Spleen (tissue), 11 donors: ENCODE measurements at regions not wholly inside any gene's neighbourhood (a gene's known extent, or its start where the extent isn't known, plus 50 kb on each side); places are given as distances from the start of the nearest gene placed in this dataset.

Experiments
- DNase-seq: peaks from one replicate; pipeline ENCODE4 v3.0.0-alpha.2; 2020
- H3K27ac ChIP-seq, 8 donors: fragments of 200-600 bp; sonication (generic) in 7 of 8; 1 replicate in 4 of 8; 2 replicates in 4 of 8; pipeline versions ENCODE4 v1.5.0 to v1.8.0; 2016 to 2021; ENCODE audit warnings: inconsistent platforms in 4 of 8, mild to moderate bottlenecking in 4 of 8, moderate library complexity in 1 of 8
- H3K27me3 ChIP-seq, 7 donors: fragments of 200-600 bp; sonication (generic) in 6 of 7; replicated peaks in 1 of 7; 1 replicate in 4 of 7; 2 replicates in 3 of 7; pipeline versions ENCODE4 v1.5.0 to v1.8.0; 2016 to 2021; ENCODE audit warnings: inconsistent platforms in 3 of 7, mild to moderate bottlenecking in 1 of 7
- H3K36me3 ChIP-seq, 6 donors: fragments of 200-600 bp; sonication (generic) in 5 of 6; 1 replicate in 4 of 6; 2 replicates in 2 of 6; pipeline versions ENCODE4 v1.5.0 to v1.8.0; 2016 to 2021; ENCODE audit warnings: inconsistent platforms in 2 of 6
- H3K4me1 ChIP-seq, 6 donors: fragments of 200-600 bp; sonication (generic) in 5 of 6; 1 replicate in 3 of 6; 2 replicates in 3 of 6; pipeline versions ENCODE4 v1.5.0 to v1.8.0; 2016 to 2021; ENCODE audit warnings: inconsistent platforms in 3 of 6
- H3K4me3 ChIP-seq, 8 donors: fragments of 200-600 bp; sonication (generic) in 7 of 8; 1 replicate in 4 of 8; 2 replicates in 4 of 8; pipeline versions ENCODE4 v1.5.0 to v1.8.0; 2016 to 2021; ENCODE audit warnings: inconsistent platforms in 4 of 8, mild to moderate bottlenecking in 4 of 8, moderate library complexity in 2 of 8
- H3K9me3 ChIP-seq, 8 donors: fragments of 200-600 bp; sonication (generic) in 7 of 8; 1 replicate in 4 of 8; 2 replicates in 4 of 8; pipeline versions ENCODE4 v1.5.0 to v1.8.0; 2016 to 2021; ENCODE audit warnings: inconsistent platforms in 4 of 8
- CTCF ChIP-seq, 11 experiments: fragments of 200-600 bp in 7 of 11; fragments of 450-650 bp in 4 of 11; sonication (generic) in 4 of 11; IDR thresholded peaks in 8 of 11; conservative IDR thresholded peaks in 3 of 11; 1 replicate in 7 of 11; 2 replicates in 4 of 11; pipeline versions ENCODE4 v1.4.0 to v1.8.0; 2016 to 2021; ENCODE audit warnings: antibody characterized with exemption in 11 of 11, inconsistent platforms in 4 of 11, mild to moderate bottlenecking in 1 of 11
- POLR2A ChIP-seq, 3 donors: fragments of 450-650 bp; IDR thresholded peaks; one replicate each; pipeline ENCODE4 v1.5.1; 2017; ENCODE audit warnings: antibody characterized with exemption in 3 of 3, mild to moderate bottlenecking in 1 of 3
- POLR2AphosphoS5 ChIP-seq, 3 donors: sonication (generic); formaldehyde crosslinking; IDR thresholded peaks; one replicate each; pipeline ENCODE4 v1.5.1; 2017; ENCODE audit warnings: antibody characterized with exemption in 3 of 3
- WGBS, 5 donors: extraction: QIAGEN DNeasy Blood & Tissue Kit in 3 of 5; methylation state at CpG; one replicate each; pipeline versions ENCODE4 v1.1.5 to v1.1.7; 2013 to 2018; 5-methylcytosine and 5-hydroxymethylcytosine counted together
- intact Hi-C: fragments of 100-400 bp; cut with DNase I; formaldehyde crosslinking; loops from one replicate; pipeline ENCODE4 v1.15.0; 2023; ENCODE audit warnings: low total_unique reads
- donor health status: healthy with polysubstance abuse.
- donor health status: DM: no; HTN: no; CAD: no; lungs with moderate emphysema.
- donor health status: DM: no; HTN: no; CAD: no.
- donor health status: Bipolar disorder and iron deficiency.
- donor health status: healthy.
- donor health status: DM: no; HTN: no; CAD: no.
- donor health status: DM: yes; HTN: yes; CAD: no.

DNA sequence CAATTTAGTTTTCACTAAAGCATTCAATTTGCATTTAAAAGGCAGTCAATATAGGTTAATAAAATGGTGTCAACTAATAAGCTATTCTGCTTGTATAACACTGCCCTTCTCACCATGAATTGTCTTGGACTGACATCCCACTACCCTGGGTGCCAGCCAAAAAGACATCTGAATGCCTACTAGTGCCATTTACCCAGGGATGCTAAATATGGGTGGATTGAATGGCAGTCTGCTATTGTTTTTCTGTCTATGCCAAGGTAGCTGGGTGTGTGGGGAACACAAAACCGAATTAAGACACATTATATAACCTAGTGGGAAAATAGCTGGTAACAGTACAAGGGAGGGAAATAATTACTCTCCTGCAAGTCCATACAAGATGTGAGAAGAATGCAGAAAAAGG lies 240.0 kb upstream of the CFAP20DC start:
- TF ChIP-seq CTCF (IDR thresholded peaks at IDR 0.05 in 8 of 11, conservative IDR thresholded peaks at IDR 0.05 in 3 of 11) (no peak), POLR2A (IDR thresholded peaks at IDR 0.05) (no peak), POLR2AphosphoS5 (IDR thresholded peaks at IDR 0.05) (no peak)
- Histone ChIP-seq H3K9me3 (peaks cover 0 to 23% (median 15%) of the 10 kb centered on the region in 8 donors), H3K4me1 (peaks cover 0 to 6% (median 0%) of the 10 kb centered on the region in 6 donors), H3K4me3 (no peak overlapping the region), H3K36me3 (no peaks in the 10 kb centered on the region), H3K27ac (no peak overlapping the region), H3K27me3 (no peaks in the 10 kb centered on the region)
- 84 to 100% (median 93%) methylated on average over 1 of the region's 1 CpG for WGBS, 5 donors
- DNase-seq: no peak
- intact Hi-C loops: no loop called here

DNA sequence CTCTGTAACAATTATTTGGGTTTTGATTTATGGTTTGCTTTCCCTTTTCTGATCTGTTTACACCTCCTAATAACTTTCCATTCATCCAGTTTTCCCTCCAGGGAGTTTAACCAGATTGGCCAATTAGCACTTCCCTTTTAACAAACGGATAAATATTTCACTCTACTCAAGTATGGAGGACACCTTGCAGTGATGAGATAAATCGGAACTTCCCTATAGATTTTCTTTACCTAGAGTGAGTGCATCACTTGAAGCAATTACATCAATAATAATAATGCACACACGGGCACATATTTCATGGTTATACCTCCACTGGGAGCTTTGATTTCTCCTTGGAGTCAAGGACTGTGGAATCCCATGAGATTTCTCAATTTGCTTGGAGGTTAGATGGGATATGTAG lies 239.1 kb upstream of the CFAP20DC start:
- peaks cover 0 to 6% (median 0%) of the 10 kb centered on the region in 6 donors for H3K4me1 ChIP-seq
- H3K9me3 ChIP-seq: peaks cover 0 to 16% (median 12%) of the 10 kb centered on the region in 8 donors
- DNase-seq: no peak
- no peak for TF ChIP-seq CTCF (IDR thresholded peaks at IDR 0.05 in 8 of 11, conservative IDR thresholded peaks at IDR 0.05 in 3 of 11)
- TF ChIP-seq POLR2AphosphoS5 (IDR thresholded peaks at IDR 0.05): no peak
- TF ChIP-seq POLR2A (IDR thresholded peaks at IDR 0.05): no peak
- no peaks in the 10 kb centered on the region for H3K27me3 ChIP-seq
- intact Hi-C loops: no loop called here
- no peak overlapping the region for H3K27ac ChIP-seq
- H3K36me3 ChIP-seq: no peaks in the 10 kb centered on the region
- WGBS, 5 donors: 38 to 52% (median 49%) methylated on average over 3 of the region's 3 CpGs
- no peak overlapping the region for H3K4me3 ChIP-seq

DNA sequence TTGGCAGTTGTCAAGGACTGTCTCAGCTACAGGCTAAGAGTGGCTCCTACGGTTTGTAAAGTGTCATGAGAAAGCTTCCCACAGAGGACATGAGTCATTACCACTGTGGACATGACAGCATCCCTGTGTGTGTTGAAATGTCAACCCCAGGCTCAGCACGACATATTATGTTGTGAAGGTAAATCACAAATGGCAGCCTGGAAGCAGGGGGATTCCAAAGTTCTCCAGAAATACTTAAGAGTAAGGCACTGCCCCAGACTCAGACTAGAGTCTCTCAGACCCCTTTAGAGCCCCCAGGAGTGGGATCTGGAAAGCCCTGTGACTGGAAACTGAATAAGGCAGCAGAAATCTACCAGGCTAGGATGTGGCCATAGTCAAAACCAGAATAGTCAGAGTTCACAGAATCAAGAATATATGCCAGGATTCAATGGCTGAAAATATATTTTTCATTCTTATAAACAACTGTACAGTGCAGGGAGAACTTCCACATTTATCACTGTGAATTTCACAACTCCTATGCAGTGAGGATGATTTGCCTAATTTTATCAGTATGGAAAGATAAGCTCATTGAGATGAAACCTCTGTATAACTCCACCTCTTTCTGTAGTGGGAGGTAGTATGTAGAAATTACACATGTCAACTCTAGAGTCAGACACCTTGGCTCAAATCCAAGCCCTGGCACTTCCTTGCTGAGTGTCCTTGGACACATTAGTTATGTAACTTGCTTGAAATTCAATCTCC lies 237.1 kb upstream of the CFAP20DC start:
- peaks cover 0 to 6% (median 0%) of the 10 kb centered on the region in 6 donors for H3K4me1 ChIP-seq
- H3K36me3 ChIP-seq: no peaks in the 10 kb centered on the region
- no peak overlapping the region for H3K4me3 ChIP-seq
- no peaks in the 10 kb centered on the region for H3K27me3 ChIP-seq
- peak in 1 of 3 donors; percentile 58 for TF ChIP-seq POLR2AphosphoS5 (IDR thresholded peaks at IDR 0.05)
- no peak for TF ChIP-seq CTCF (IDR thresholded peaks at IDR 0.05 in 8 of 11, conservative IDR thresholded peaks at IDR 0.05 in 3 of 11)
- no peak for TF ChIP-seq POLR2A (IDR thresholded peaks at IDR 0.05)
- DNase-seq: no peak
- intact Hi-C loops: no loop called here
- WGBS, 5 donors: 38 to 62% (median 47%) methylated on average over 2 of the region's 2 CpGs
- no peaks in the 10 kb centered on the region for H3K9me3 ChIP-seq
- peak overlapping the region in 5 of 8 donors; percentile 29 to 84 (median 70) for H3K27ac ChIP-seq

DNA sequence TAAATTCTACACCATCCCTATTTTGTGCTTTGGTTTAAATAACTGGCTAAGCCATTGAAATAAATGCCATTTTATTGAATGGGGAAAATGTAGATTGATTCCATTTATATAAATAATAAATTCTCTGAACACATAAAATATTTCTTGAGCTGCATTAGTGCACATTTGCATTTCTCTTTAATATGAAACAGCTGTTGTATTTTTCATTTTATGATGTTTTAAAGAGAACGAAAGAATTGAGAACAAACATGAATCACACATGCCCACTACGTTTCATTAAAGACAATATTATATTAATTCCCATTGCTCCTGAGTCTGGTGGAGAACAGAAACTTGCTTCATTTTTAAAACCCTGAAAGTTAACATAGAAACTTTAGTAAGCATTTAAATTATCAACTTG lies 235.7 kb upstream of the CFAP20DC start:
- H3K36me3 ChIP-seq: no peaks in the 10 kb centered on the region
- H3K4me3 ChIP-seq: no peak overlapping the region
- TF ChIP-seq POLR2AphosphoS5 (IDR thresholded peaks at IDR 0.05) (no peak), CTCF (IDR thresholded peaks at IDR 0.05 in 8 of 11, conservative IDR thresholded peaks at IDR 0.05 in 3 of 11) (no peak), POLR2A (IDR thresholded peaks at IDR 0.05) (no peak)
- no peak for DNase-seq
- 62 to 93% (median 85%) methylated on average over 2 of the region's 2 CpGs for WGBS, 5 donors
- H3K27ac ChIP-seq: no peak overlapping the region
- H3K9me3 ChIP-seq: no peaks in the 10 kb centered on the region
- intact Hi-C loops: no loop called here
- H3K27me3 ChIP-seq: no peaks in the 10 kb centered on the region
- H3K4me1 ChIP-seq: peaks cover 0 to 6% (median 0%) of the 10 kb centered on the region in 6 donors
